Activated naive CD8-positive, alpha-beta T cell (primary cell): ENCODE measurements at regions not wholly inside any gene's neighbourhood (a gene's known extent, or its start where the extent isn't known, plus 50 kb on each side); places are given as distances from the start of the nearest gene placed in this dataset.

Experiments used
- H3K27ac Mint-ChIP-seq: one replicate; pipeline ENCODE4 v1.8.0; 2021; ENCODE audit warnings: mixed read lengths
- H3K27me3 Mint-ChIP-seq: one replicate; pipeline ENCODE4 v1.8.0; 2021; ENCODE audit warnings: mixed read lengths
- H3K36me3 Mint-ChIP-seq: one replicate; pipeline ENCODE4 v1.8.0; 2021; ENCODE audit warnings: mixed read lengths
- H3K4me1 Mint-ChIP-seq: one replicate; pipeline ENCODE4 v1.8.0; 2021; ENCODE audit warnings: low read depth, mixed read lengths
- H3K4me3 Mint-ChIP-seq: one replicate; pipeline ENCODE4 v1.8.0; 2021; ENCODE audit warnings: mild to moderate bottlenecking, mixed read lengths
- H3K9me3 Mint-ChIP-seq: one replicate; pipeline ENCODE4 v1.8.0; 2021; ENCODE audit warnings: low read depth, mixed read lengths

GRCh38 chr16:62105244-62105643 lies 69.0 kb upstream of the CDH8 start:
- Mint-ChIP-seq H3K27ac (no peak overlapping the region), H3K36me3 (no peaks in the 10 kb centered on the region), H3K4me3 (no peak overlapping the region)

GRCh38 chr16:62102588-62102987 lies 66.3 kb upstream of the CDH8 start:
- Mint-ChIP-seq H3K36me3 (no peaks in the 10 kb centered on the region), H3K9me3 (peaks cover 4% of the 10 kb centered on the region), H3K4me1 (no peaks in the 10 kb centered on the region), H3K4me3 (no peak overlapping the region), H3K27ac (no peak overlapping the region), H3K27me3 (no peaks in the 10 kb centered on the region)

More at GRCh38 chr16:62105244-62105643, 69.0 kb upstream of the CDH8 start:
- no peaks in the 10 kb centered on the region for H3K27me3 Mint-ChIP-seq
- peaks cover 12% of the 10 kb centered on the region for H3K9me3 Mint-ChIP-seq
- H3K4me1 Mint-ChIP-seq = no peaks in the 10 kb centered on the region

- H3K36me3 Mint-ChIP-seq = no peaks in the 10 kb centered on the region
- H3K27ac Mint-ChIP-seq = no peak overlapping the region
- no peaks in the 10 kb centered on the region for H3K27me3 Mint-ChIP-seq
- no peaks in the 10 kb centered on the region for H3K4me1 Mint-ChIP-seq
- peaks cover 4% of the 10 kb centered on the region for H3K9me3 Mint-ChIP-seq
- H3K4me3 Mint-ChIP-seq = no peak overlapping the region
Measured at GRCh38 chr16:62100651-62101050, 64.4 kb upstream of the CDH8 start.

GRCh38 chr16:62089715-62090114 lies 53.5 kb upstream of the CDH8 start:
- H3K4me1 Mint-ChIP-seq = no peaks in the 10 kb centered on the region
- H3K4me3 Mint-ChIP-seq = no peak overlapping the region
- no peaks in the 10 kb centered on the region for H3K36me3 Mint-ChIP-seq
- peaks cover 16% of the 10 kb centered on the region for H3K9me3 Mint-ChIP-seq
- no peak overlapping the region for H3K27ac Mint-ChIP-seq
- H3K27me3 Mint-ChIP-seq = no peaks in the 10 kb centered on the region

GRCh38 chr16:62088731-62089410 lies 52.6 kb upstream of the CDH8 start:
- no peaks in the 10 kb centered on the region for H3K4me1 Mint-ChIP-seq
- no peak overlapping the region for H3K4me3 Mint-ChIP-seq
- H3K27ac Mint-ChIP-seq = no peak overlapping the region
- H3K36me3 Mint-ChIP-seq = no peaks in the 10 kb centered on the region
- H3K9me3 Mint-ChIP-seq = peaks cover 16% of the 10 kb centered on the region
- H3K27me3 Mint-ChIP-seq = no peaks in the 10 kb centered on the region
